ENCODE measurements at regions not wholly inside any gene's neighbourhood (a gene's known extent, or its start where the extent isn't known, plus 50 kb on each side); places are given as distances from the start of the nearest gene placed in this dataset.

GRCh38 chr9:107665057-107665456 lies 175.5 kb upstream of the KLF4 start:
- Histone ChIP-seq H3K9me3 (ENCODE audit: low read depth) (no peaks in the 10 kb centered on the region), H3K4me1 (ENCODE audit: low read depth) (no peaks in the 10 kb centered on the region), H3K27ac (no peak overlapping the region), H3K27me3 (peaks cover 12% of the 10 kb centered on the region), H3K4me3 (no peak overlapping the region), H3K36me3 (no peaks in the 10 kb centered on the region)
- no peak for DNase-seq (ENCODE audit: low read depth in 1 of 2, low spot score in 1 of 2)
- TF ChIP-seq, protein P1, sequence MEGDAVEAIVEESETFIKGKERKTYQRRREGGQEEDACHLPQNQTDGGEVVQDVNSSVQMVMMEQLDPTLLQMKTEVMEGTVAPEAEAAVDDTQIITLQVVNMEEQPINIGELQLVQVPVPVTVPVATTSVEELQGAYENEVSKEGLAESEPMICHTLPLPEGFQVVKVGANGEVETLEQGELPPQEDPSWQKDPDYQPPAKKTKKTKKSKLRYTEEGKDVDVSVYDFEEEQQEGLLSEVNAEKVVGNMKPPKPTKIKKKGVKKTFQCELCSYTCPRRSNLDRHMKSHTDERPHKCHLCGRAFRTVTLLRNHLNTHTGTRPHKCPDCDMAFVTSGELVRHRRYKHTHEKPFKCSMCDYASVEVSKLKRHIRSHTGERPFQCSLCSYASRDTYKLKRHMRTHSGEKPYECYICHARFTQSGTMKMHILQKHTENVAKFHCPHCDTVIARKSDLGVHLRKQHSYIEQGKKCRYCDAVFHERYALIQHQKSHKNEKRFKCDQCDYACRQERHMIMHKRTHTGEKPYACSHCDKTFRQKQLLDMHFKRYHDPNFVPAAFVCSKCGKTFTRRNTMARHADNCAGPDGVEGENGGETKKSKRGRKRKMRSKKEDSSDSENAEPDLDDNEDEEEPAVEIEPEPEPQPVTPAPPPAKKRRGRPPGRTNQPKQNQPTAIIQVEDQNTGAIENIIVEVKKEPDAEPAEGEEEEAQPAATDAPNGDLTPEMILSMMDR (IDR thresholded peaks at IDR 0.05; ENCODE audit: low read depth, low read length), result no peak

GRCh38 chr9:107660976-107661375 lies 171.4 kb upstream of the KLF4 start:
- Histone ChIP-seq H3K27ac (no peak overlapping the region), H3K4me3 (no peak overlapping the region), H3K36me3 (no peaks in the 10 kb centered on the region), H3K9me3 (ENCODE audit: low read depth) (no peaks in the 10 kb centered on the region), H3K27me3 (peaks cover 12% of the 10 kb centered on the region), H3K4me1 (ENCODE audit: low read depth) (no peaks in the 10 kb centered on the region)
- DNase-seq (ENCODE audit: low read depth in 1 of 2, low spot score in 1 of 2), result no peak
- TF ChIP-seq, protein P1 (IDR thresholded peaks at IDR 0.05; ENCODE audit: low read depth, low read length), result no peak

GRCh38 chr9:107653263-107653821 lies 163.8 kb upstream of the KLF4 start:
- no peaks in the 10 kb centered on the region for H3K36me3 ChIP-seq
- TF ChIP-seq, protein P1 (IDR thresholded peaks at IDR 0.05; ENCODE audit: low read depth, low read length), result no peak
- H3K4me3 ChIP-seq, result no peak overlapping the region
- no peaks in the 10 kb centered on the region for H3K9me3 ChIP-seq (ENCODE audit: low read depth)
- no peaks in the 10 kb centered on the region for H3K4me1 ChIP-seq (ENCODE audit: low read depth)
- peaks cover 3% of the 10 kb centered on the region for H3K27me3 ChIP-seq
- H3K27ac ChIP-seq, result no peak overlapping the region
- DNase-seq (ENCODE audit: low read depth in 1 of 2, low spot score in 1 of 2), result no peak

GRCh38 chr9:107650995-107651394 lies 161.4 kb upstream of the KLF4 start:
- H3K27me3 ChIP-seq, result peaks cover 3% of the 10 kb centered on the region
- no peak overlapping the region for H3K4me3 ChIP-seq
- TF ChIP-seq, protein P1 (IDR thresholded peaks at IDR 0.05; ENCODE audit: low read depth, low read length), result no peak
- H3K9me3 ChIP-seq (ENCODE audit: low read depth), result no peaks in the 10 kb centered on the region
- no peak overlapping the region for H3K27ac ChIP-seq
- no peak for DNase-seq (ENCODE audit: low read depth in 1 of 2, low spot score in 1 of 2)
- no peaks in the 10 kb centered on the region for H3K4me1 ChIP-seq (ENCODE audit: low read depth)
- H3K36me3 ChIP-seq, result no peaks in the 10 kb centered on the region

DNA sequence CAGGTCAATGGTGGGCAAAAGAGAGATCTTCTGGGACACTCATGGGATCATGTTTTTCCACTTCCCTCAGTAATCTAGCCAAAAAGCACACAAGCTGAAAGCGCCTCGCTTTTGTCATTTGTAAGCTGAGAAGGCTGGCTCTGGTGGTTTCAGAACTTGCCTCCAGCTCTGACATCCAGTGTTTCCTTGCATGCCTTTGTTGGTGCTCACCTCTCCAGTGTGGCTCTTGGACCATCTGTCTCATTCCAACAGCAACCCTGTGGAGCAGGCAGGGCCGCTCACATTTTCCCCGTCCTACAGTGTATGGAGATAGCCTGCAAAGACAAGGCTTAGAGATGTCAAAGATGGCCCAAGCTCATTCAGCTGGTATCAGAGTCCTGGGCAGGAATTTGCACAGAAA lies 160.8 kb upstream of the KLF4 start:
- TF ChIP-seq, protein P1 (IDR thresholded peaks at IDR 0.05; ENCODE audit: low read depth, low read length), result no peak
- Histone ChIP-seq H3K4me3 (no peak overlapping the region), H3K27me3 (peaks cover 3% of the 10 kb centered on the region), H3K9me3 (ENCODE audit: low read depth) (no peaks in the 10 kb centered on the region), H3K27ac (no peak overlapping the region), H3K4me1 (ENCODE audit: low read depth) (no peaks in the 10 kb centered on the region), H3K36me3 (no peaks in the 10 kb centered on the region)
- DNase-seq (ENCODE audit: low read depth in 1 of 2, low spot score in 1 of 2), result no peak
